Caco-2 (cell line): ENCODE measurements at regions not wholly inside any gene's neighbourhood (a gene's known extent, or its start where the extent isn't known, plus 50 kb on each side); places are given as distances from the start of the nearest gene placed in this dataset.

Experiments
- BruUV-seq: library from RNA; stranded (reverse); fragments of 400-500 nt; replicated peaks from 2 replicates; lab custom pipeline; 2021; lab: Mats Ljungman, UMichigan
- CTCF ChIA-PET: fragments of 300-600 bp; sonication (Branson Sonifier 250); formaldehyde crosslinking; loops from one replicate; lab custom pipeline; 2022; ENCODE audit warnings: antibody characterized with exemption; lab: Charles Lee
- POLR2A ChIA-PET: fragments of 300-600 bp; sonication (Branson Sonifier 250); formaldehyde crosslinking; loops from one replicate; lab custom pipeline; 2022; ENCODE audit warnings: antibody characterized with exemption; lab: Charles Lee
- DNase-seq, 2 experiments: peaks; one replicate each; pipeline versions ENCODE4 v3.0.0 to v3.0.0-alpha.2; 2020 to 2022
- H3K27me3 ChIP-seq: replicated peaks from 2 replicates; pipeline ENCODE4 v1.6.0; 2011; ENCODE audit warnings: low read length; ENCODE audit not compliant: control insufficient read depth, insufficient read depth
- H3K36me3 ChIP-seq: 2 replicates; pipeline ENCODE4 v1.5.1; 2011; ENCODE audit warnings: low read length; ENCODE audit not compliant: control insufficient read depth, insufficient read depth
- H3K4me1 ChIP-seq: fragments of 250-450 bp; sonication (Bioruptor Pico); 2 replicates; pipeline ENCODE4 v1.5.1; 2020; ENCODE audit warnings: mild to moderate bottlenecking
- H3K4me3 ChIP-seq: 2 replicates; pipeline ENCODE4 v1.5.1; 2011; ENCODE audit warnings: low read depth, mild to moderate bottlenecking, control low read depth, low read length
- H3K9me3 ChIP-seq: fragments of 250-450 bp; sonication (Bioruptor Pico); 2 replicates; pipeline ENCODE4 v1.5.1; 2020; ENCODE audit warnings: mild to moderate bottlenecking, moderate library complexity
- H3K27ac Mint-ChIP-seq: one replicate; pipeline ENCODE4 v1.8.0; 2022; ENCODE audit warnings: mixed read lengths; ENCODE audit not compliant: unreplicated experiment
- H3K27me3 Mint-ChIP-seq: one replicate; pipeline ENCODE4 v1.8.0; 2022; ENCODE audit warnings: mixed read lengths; ENCODE audit not compliant: insufficient read depth, unreplicated experiment
- H3K36me3 Mint-ChIP-seq: one replicate; pipeline ENCODE4 v1.8.0; 2022; ENCODE audit warnings: mild to moderate bottlenecking, mixed read lengths; ENCODE audit not compliant: insufficient read depth, unreplicated experiment
- H3K4me1 Mint-ChIP-seq: one replicate; pipeline ENCODE4 v1.8.0; 2022; ENCODE audit warnings: low read depth, mixed read lengths; ENCODE audit not compliant: unreplicated experiment
- H3K4me3 Mint-ChIP-seq: one replicate; pipeline ENCODE4 v1.8.0; 2022; ENCODE audit warnings: mild to moderate bottlenecking, moderate library complexity, mixed read lengths; ENCODE audit not compliant: unreplicated experiment
- H3K9me3 Mint-ChIP-seq: one replicate; pipeline ENCODE4 v1.8.0; 2022; ENCODE audit warnings: mixed read lengths; ENCODE audit not compliant: unreplicated experiment
- intact Hi-C: fragments of 100-400 bp; cut with micrococcal nuclease; formaldehyde crosslinking; loops from one replicate; pipeline ENCODE4 v1.10.0; 2022; ENCODE audit not compliant: unreplicated experiment
- TF ChIP-seq, protein P1 (sequence below), 2 experiments: fragments of 200-600 bp in 1 of 2; IDR thresholded peaks; 1 replicate in 1 of 2; 2 replicates in 1 of 2; pipeline versions ENCODE4 v1.5.1 to v1.8.0; 2011 to 2022; ENCODE audit warnings: antibody characterized with exemption in 1 of 2, control low read depth in 1 of 2, inconsistent platforms in 1 of 2, low read depth in 1 of 2, low read length in 1 of 2, mild to moderate bottlenecking in 1 of 2, moderate library complexity in 1 of 2; ENCODE audit not compliant: insufficient read depth in 1 of 2, severe bottlenecking in 1 of 2, unreplicated experiment in 1 of 2

DNA sequence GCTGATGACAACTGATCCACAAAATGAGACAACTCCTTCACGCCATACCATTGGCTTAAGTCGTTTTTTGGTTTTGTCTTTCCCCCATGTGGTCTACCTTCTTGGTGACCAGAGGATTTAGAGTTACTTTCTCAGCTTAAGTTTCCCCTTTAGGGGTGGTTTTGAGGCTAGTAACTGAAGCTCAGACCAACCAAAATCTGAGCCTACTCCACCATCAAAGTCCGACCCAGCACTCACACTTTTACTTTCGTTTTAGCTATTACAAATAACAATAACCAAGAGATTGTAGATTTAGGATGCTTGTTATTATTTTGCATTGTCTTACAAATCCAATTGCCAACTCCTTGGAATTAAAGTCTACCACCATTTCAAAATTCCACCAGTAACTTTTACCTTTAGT lies 130.6 kb upstream of the MDM1 start:
- CTCF ChIA-PET: no interaction called here
- no peak overlapping the region for H3K4me3 ChIP-seq
- Mint-ChIP-seq H3K27me3 (no peaks in the 10 kb centered on the region), H3K4me1 (peaks cover 6% of the 10 kb centered on the region), H3K9me3 (no peaks in the 10 kb centered on the region), H3K4me3 (no peak overlapping the region), H3K36me3 (no peaks in the 10 kb centered on the region), H3K27ac (no peak overlapping the region)
- no TSS peak for BruUV-seq
- intact Hi-C loops: no loop called here
- DNase-seq: no peak
- TF ChIP-seq, protein P1, sequence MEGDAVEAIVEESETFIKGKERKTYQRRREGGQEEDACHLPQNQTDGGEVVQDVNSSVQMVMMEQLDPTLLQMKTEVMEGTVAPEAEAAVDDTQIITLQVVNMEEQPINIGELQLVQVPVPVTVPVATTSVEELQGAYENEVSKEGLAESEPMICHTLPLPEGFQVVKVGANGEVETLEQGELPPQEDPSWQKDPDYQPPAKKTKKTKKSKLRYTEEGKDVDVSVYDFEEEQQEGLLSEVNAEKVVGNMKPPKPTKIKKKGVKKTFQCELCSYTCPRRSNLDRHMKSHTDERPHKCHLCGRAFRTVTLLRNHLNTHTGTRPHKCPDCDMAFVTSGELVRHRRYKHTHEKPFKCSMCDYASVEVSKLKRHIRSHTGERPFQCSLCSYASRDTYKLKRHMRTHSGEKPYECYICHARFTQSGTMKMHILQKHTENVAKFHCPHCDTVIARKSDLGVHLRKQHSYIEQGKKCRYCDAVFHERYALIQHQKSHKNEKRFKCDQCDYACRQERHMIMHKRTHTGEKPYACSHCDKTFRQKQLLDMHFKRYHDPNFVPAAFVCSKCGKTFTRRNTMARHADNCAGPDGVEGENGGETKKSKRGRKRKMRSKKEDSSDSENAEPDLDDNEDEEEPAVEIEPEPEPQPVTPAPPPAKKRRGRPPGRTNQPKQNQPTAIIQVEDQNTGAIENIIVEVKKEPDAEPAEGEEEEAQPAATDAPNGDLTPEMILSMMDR (IDR thresholded peaks at IDR 0.05; ENCODE audit: insufficient read depth in 1 of 2, low read depth in 1 of 2, low read length in 1 of 2, severe bottlenecking in 1 of 2, unreplicated experiment in 1 of 2): no peak
- POLR2A ChIA-PET: no interaction called here
- no peaks in the 10 kb centered on the region for H3K36me3 ChIP-seq
- H3K9me3 ChIP-seq: no peaks in the 10 kb centered on the region
- H3K27me3 ChIP-seq: no peaks in the 10 kb centered on the region
- no peaks in the 10 kb centered on the region for H3K4me1 ChIP-seq

DNA sequence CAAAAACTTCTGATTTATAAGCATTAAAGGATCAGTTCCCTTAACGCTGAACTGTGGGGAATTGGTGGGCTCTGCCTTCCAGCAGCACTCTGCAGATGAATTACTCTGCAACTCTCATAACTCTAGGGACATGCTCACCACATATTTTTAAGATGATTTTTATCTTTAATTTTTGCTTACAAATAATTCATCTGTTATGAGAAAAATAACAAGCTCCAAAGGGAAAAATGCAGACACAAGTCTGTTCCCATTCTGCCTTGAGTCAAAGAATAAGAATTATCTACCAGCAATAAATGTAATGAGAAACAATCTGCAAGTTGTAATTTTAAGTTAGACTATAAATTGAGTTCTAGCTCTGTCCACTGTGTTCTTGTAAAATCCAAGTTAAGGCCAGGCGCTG lies 133.1 kb upstream of the MDM1 start:
- CTCF ChIA-PET: no interaction called here

DNA sequence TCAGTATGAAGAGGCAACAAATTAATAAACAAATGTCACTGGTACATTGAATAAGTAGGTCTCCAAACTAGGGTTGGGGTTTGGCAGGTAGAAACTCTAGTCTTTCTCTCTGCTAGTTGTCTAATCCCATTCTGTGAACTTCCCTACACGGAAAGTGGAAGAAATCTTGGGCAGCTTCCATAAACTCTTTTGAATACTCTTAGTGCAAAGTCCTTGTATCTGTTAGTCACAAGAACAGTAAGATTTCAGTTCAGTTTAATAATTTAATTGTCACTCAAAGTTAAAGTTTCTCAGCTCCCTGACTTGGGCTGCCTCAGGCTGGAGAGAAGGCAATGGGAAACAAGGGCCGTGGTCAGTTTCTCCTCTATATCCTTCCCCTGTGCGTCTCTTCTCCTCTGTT lies 135.4 kb upstream of the MDM1 start:
- Histone ChIP-seq H3K36me3 (no peaks in the 10 kb centered on the region), H3K4me1 (no peaks in the 10 kb centered on the region), H3K4me3 (no peak overlapping the region), H3K27me3 (no peaks in the 10 kb centered on the region), H3K9me3 (no peaks in the 10 kb centered on the region)
- TF ChIP-seq, protein P1 (IDR thresholded peaks at IDR 0.05; ENCODE audit: insufficient read depth in 1 of 2, low read depth in 1 of 2, low read length in 1 of 2, severe bottlenecking in 1 of 2, unreplicated experiment in 1 of 2): no peak
- BruUV-seq: no TSS peak
- intact Hi-C loops: no loop called here
- ChIA-PET CTCF (no interaction called here), POLR2A (no interaction called here)
- no peak for DNase-seq
- no peak overlapping the region for H3K27ac Mint-ChIP-seq
- no peak overlapping the region for H3K4me3 Mint-ChIP-seq
- H3K36me3 Mint-ChIP-seq: no peaks in the 10 kb centered on the region
- H3K9me3 Mint-ChIP-seq: no peaks in the 10 kb centered on the region
- no peaks in the 10 kb centered on the region for H3K27me3 Mint-ChIP-seq
- peaks cover 6% of the 10 kb centered on the region for H3K4me1 Mint-ChIP-seq

More for the DNA sequence above, 133.1 kb upstream of the MDM1 start:
- POLR2A ChIA-PET: no interaction called here
- no TSS peak for BruUV-seq
- Mint-ChIP-seq H3K4me1 (peaks cover 6% of the 10 kb centered on the region), H3K4me3 (no peak overlapping the region), H3K36me3 (no peaks in the 10 kb centered on the region), H3K27ac (no peak overlapping the region), H3K27me3 (no peaks in the 10 kb centered on the region), H3K9me3 (no peaks in the 10 kb centered on the region)
- intact Hi-C loops: no loop called here
- H3K36me3 ChIP-seq: no peaks in the 10 kb centered on the region
- TF ChIP-seq, protein P1 (IDR thresholded peaks at IDR 0.05; ENCODE audit: insufficient read depth in 1 of 2, low read depth in 1 of 2, low read length in 1 of 2, severe bottlenecking in 1 of 2, unreplicated experiment in 1 of 2): no peak
- no peaks in the 10 kb centered on the region for H3K27me3 ChIP-seq
- H3K4me3 ChIP-seq: no peak overlapping the region
- no peaks in the 10 kb centered on the region for H3K4me1 ChIP-seq
- no peaks in the 10 kb centered on the region for H3K9me3 ChIP-seq
- DNase-seq: no peak
